Lower leg skin (tissue), 4 donors: ENCODE measurements at regions not wholly inside any gene's neighbourhood (a gene's known extent, or its start where the extent isn't known, plus 50 kb on each side); places are given as distances from the start of the nearest gene placed in this dataset.

Experiments
- DNase-seq, 2 donors: peaks; one replicate each; pipeline ENCODE4 v3.0.0-alpha.2; 2019; ENCODE audit warnings: low spot score in 2 of 2
- H3K4me3 ChIP-seq: fragments of 200-600 bp; sonication (generic); 2 replicates; pipeline ENCODE4 v1.5.1; 2017; ENCODE audit warnings: mild to moderate bottlenecking, low read depth; ENCODE audit not compliant: poor library complexity, severe bottlenecking
- POLR2A ChIP-seq, 2 donors: fragments of 450-650 bp; IDR thresholded peaks; one replicate each; pipeline ENCODE4 v1.6.1; 2016 to 2017; ENCODE audit warnings: antibody characterized with exemption in 2 of 2, mild to moderate bottlenecking in 1 of 2, moderate library complexity in 1 of 2
- WGBS, 2 donors: methylation state at CpG; one replicate each; pipeline ENCODE4 v1.1.5; 2018; 5-methylcytosine and 5-hydroxymethylcytosine counted together
- intact Hi-C: fragments of 100-400 bp; cut with DNase I; formaldehyde crosslinking; loops from one replicate; pipeline ENCODE4 v1.15.0; 2023; ENCODE audit warnings: low total_unique reads
- TF ChIP-seq, protein P1 (sequence below), 3 donors: fragments of 450-650 bp; IDR thresholded peaks; one replicate each; pipeline ENCODE4 v1.5.1; 2016; ENCODE audit warnings: antibody characterized with exemption in 3 of 3, mild to moderate bottlenecking in 3 of 3, moderate library complexity in 2 of 3

DNA sequence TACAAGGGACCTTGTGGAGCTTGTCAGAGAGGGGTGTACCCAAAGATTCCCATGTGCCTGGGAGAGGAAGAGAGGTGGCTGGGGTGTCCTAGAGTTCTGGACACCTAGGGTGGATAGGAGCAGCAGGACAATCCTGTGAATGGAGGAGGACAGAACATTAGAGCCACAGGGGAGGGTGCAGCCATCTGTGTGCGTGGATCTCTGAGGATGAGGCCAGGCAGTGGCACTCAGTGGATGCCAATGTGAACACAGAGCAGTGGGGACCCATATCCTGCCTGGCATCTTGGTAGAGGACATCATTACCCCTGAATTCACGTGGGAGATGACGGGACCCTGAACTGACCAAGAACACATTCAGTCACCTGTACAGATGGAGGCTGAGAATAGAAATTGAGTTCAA is 205.3 kb downstream of the CD83 start:
- no peak overlapping the region for H3K4me3 ChIP-seq
- intact Hi-C loops: no loop called here
- TF ChIP-seq, protein P1, sequence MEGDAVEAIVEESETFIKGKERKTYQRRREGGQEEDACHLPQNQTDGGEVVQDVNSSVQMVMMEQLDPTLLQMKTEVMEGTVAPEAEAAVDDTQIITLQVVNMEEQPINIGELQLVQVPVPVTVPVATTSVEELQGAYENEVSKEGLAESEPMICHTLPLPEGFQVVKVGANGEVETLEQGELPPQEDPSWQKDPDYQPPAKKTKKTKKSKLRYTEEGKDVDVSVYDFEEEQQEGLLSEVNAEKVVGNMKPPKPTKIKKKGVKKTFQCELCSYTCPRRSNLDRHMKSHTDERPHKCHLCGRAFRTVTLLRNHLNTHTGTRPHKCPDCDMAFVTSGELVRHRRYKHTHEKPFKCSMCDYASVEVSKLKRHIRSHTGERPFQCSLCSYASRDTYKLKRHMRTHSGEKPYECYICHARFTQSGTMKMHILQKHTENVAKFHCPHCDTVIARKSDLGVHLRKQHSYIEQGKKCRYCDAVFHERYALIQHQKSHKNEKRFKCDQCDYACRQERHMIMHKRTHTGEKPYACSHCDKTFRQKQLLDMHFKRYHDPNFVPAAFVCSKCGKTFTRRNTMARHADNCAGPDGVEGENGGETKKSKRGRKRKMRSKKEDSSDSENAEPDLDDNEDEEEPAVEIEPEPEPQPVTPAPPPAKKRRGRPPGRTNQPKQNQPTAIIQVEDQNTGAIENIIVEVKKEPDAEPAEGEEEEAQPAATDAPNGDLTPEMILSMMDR (IDR thresholded peaks at IDR 0.05): no peak
- no peak for TF ChIP-seq POLR2A (IDR thresholded peaks at IDR 0.05)
- WGBS, 2 donors: 91 to 96% methylated on average over 3 of the region's 3 CpGs
- DNase-seq: no peak

DNA sequence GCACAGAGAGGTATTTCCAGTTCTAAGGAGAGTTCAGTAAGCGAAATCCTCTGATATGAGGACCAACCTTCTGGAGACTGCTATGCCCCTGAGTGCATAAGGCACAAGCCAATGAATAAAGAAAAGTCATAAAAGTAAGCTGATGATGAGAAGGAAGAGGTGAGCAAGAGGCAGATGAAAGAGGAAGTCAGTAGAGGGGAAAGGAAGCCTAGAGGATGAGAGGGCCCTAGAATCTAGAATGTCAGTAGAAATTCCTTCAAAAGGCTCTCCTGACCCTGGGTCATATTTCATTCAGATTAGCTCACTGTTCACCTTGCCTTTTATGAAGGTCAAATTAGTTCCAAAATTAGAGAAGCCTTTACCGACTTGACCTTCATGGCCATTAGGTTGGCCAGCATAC is 209.2 kb downstream of the CD83 start:
- intact Hi-C loops: no loop called here
- H3K4me3 ChIP-seq: no peak overlapping the region
- no peak for TF ChIP-seq POLR2A (IDR thresholded peaks at IDR 0.05)
- TF ChIP-seq, protein P1 (IDR thresholded peaks at IDR 0.05): no peak
- WGBS, 2 donors: 86 to 95% methylated on average over 2 of the region's 2 CpGs
- DNase-seq: no peak

DNA sequence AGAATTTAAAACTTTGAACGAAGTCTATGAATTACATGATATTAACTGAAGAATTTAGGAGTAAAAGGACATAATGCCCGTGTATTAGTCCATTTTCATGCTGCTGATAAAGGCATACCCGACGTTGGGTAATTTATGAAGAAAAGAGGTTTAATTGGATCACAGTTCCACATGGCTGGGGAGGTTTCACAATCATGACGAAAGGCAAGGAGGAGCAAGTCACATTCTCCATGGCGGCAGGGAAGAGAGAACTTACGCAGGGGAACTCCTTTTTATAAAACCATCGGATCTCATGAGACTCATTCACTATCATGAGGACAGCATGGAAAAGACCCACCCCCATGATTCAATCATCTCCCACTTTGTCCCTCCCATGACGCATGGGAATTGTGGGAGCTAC is 210.6 kb downstream of the CD83 start:
- DNase-seq: no peak
- no peak overlapping the region for H3K4me3 ChIP-seq
- intact Hi-C loops: no loop called here
- no peak for TF ChIP-seq POLR2A (IDR thresholded peaks at IDR 0.05)
- TF ChIP-seq, protein P1 (IDR thresholded peaks at IDR 0.05): no peak
- WGBS, 2 donors: 89 to 96% methylated on average over 9 of the region's 9 CpGs

DNA sequence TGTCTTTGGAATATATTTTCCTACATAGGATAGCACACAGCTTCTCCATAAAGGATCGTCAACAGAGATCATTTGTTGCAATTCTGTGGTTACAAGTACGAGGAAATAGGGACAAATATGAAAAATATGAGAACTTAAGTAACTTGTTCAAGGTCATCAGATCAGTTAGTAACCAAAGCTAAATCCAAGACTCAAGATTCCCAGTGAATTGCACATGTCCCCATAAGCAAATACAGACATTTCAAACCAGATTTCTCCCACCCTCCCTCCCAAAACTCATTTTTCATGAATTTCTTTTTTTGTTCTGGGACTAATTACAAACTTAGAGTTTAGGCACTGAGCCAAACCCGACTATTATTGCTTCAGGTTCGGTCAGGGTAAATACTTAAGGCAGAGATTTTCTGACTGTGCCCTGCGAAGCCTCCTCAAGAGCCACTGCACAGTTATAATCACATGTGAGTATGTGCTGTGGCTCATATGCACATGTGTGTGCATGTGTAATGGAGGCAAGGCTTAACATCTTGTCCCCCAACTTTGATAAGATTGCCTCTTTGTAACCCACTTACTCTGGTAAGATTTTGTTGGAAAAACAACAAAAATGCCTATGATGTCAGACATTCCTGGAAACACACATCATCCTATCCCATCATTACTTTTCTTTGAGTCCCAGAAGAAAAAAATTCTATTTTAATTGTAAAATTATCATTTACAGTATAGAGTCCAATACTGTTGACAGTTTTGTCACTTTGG is 216.2 kb downstream of the CD83 start:
- 48 to 52% methylated on average over 5 of the region's 5 CpGs for WGBS, 2 donors
- H3K4me3 ChIP-seq: no peak overlapping the region
- TF ChIP-seq, protein P1 (IDR thresholded peaks at IDR 0.05): no peak
- no peak for TF ChIP-seq POLR2A (IDR thresholded peaks at IDR 0.05)
- no peak for DNase-seq
- intact Hi-C loops: no loop called here

DNA sequence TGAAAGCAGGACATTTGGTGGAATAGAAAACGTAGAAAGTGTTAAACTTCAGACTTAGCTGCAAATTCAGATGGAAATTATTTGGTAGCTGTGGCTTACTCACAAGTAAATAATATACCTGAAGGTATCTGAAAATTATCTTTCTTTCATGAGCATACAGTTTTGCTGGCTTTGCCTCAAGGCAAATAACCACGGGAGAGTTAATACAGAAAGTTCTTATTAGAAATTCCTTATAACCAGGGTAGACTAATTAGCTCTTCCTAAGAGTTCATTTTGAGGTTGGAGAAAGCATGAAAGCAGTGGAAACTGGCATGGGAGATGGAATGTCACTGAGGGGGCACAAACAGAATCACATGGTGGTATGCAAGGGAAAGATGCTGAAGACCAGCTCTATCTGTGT is 217.5 kb downstream of the CD83 start:
- TF ChIP-seq, protein P1 (IDR thresholded peaks at IDR 0.05): no peak
- TF ChIP-seq POLR2A (IDR thresholded peaks at IDR 0.05): no peak
- intact Hi-C loops: no loop called here
- DNase-seq: no peak
- H3K4me3 ChIP-seq: no peak overlapping the region
- WGBS, 2 donors: 66 to 68% methylated on average over 2 of the region's 2 CpGs

DNA sequence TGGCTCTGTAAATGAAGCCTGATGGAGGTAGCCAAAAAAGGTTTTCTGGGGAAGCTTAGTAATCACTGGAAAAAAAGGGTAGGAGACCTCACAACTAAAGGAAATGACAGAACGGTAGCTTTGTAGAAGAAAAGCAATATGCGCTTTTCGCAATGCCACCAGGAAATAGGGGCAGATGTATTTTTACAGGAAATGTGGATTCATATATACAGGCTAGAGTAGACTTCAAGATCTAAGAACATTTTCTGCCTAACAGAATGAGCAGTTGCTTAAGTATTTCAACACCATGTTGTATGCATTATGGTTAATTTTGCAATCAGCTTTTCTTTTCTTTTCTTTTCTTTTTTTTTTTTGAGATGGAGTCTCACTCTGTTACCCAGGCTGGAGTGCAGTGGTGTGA is 219.6 kb downstream of the CD83 start:
- TF ChIP-seq, protein P1 (IDR thresholded peaks at IDR 0.05): no peak
- TF ChIP-seq POLR2A (IDR thresholded peaks at IDR 0.05): no peak
- intact Hi-C loops: no loop called here
- H3K4me3 ChIP-seq: no peak overlapping the region
- 76 to 79% methylated on average over 3 of the region's 3 CpGs for WGBS, 2 donors
- no peak for DNase-seq
